Tibial nerve (tissue), 4 donors: ENCODE measurements at regions not wholly inside any gene's neighbourhood (a gene's known extent, or its start where the extent isn't known, plus 50 kb on each side); places are given as distances from the start of the nearest gene placed in this dataset.

Source experiments
- DNase-seq, 2 donors: peaks; one replicate each; pipeline ENCODE4 v3.0.0-alpha.2; 2019; ENCODE audit warnings: low spot score in 2 of 2
- H3K27ac ChIP-seq, 4 donors: fragments of 200-600 bp; sonication (generic) in 3 of 4; one replicate each; pipeline ENCODE4 v1.5.1; 2017 to 2019; ENCODE audit warnings: mild to moderate bottlenecking in 1 of 4
- H3K27me3 ChIP-seq, 2 donors: fragments of 200-600 bp; sonication (generic) in 1 of 2; one replicate each; pipeline versions ENCODE4 v1.5.1 to v1.6.0; 2017 to 2019
- H3K36me3 ChIP-seq, 3 donors: fragments of 200-600 bp; sonication (generic); one replicate each; pipeline ENCODE4 v1.5.1; 2018 to 2019
- H3K4me1 ChIP-seq, 4 donors: fragments of 200-600 bp; sonication (generic) in 3 of 4; one replicate each; pipeline ENCODE4 v1.5.1; 2017 to 2019
- H3K4me3 ChIP-seq, 4 donors: fragments of 200-600 bp; sonication (generic) in 3 of 4; one replicate each; pipeline ENCODE4 v1.5.1; 2017 to 2019; ENCODE audit warnings: mild to moderate bottlenecking in 1 of 4, moderate library complexity in 1 of 4
- H3K9me3 ChIP-seq, 4 donors: fragments of 200-600 bp; sonication (generic) in 3 of 4; one replicate each; pipeline ENCODE4 v1.5.1; 2017 to 2019
- CTCF ChIP-seq, 5 experiments: fragments of 200-600 bp in 3 of 5; fragments of 450-650 bp in 2 of 5; sonication (generic) in 3 of 5; IDR thresholded peaks; one replicate each; pipeline ENCODE4 v1.5.1; 2016 to 2019; ENCODE audit warnings: antibody characterized with exemption in 5 of 5, mild to moderate bottlenecking in 3 of 5, moderate library complexity in 2 of 5
- EP300 ChIP-seq, 2 donors: sonication (generic); formaldehyde crosslinking; IDR thresholded peaks; one replicate each; pipeline ENCODE4 v1.6.1; 2017; ENCODE audit warnings: antibody characterized with exemption in 2 of 2, mild to moderate bottlenecking in 1 of 2
- POLR2A ChIP-seq, 2 donors: fragments of 450-650 bp; IDR thresholded peaks; one replicate each; pipeline ENCODE4 v1.6.1; 2017; ENCODE audit warnings: antibody characterized with exemption in 2 of 2, mild to moderate bottlenecking in 2 of 2, moderate library complexity in 2 of 2
- WGBS, 2 donors: methylation state at CpG; one replicate each; pipeline ENCODE4 v1.1.5; 2018; 5-methylcytosine and 5-hydroxymethylcytosine counted together

DNA sequence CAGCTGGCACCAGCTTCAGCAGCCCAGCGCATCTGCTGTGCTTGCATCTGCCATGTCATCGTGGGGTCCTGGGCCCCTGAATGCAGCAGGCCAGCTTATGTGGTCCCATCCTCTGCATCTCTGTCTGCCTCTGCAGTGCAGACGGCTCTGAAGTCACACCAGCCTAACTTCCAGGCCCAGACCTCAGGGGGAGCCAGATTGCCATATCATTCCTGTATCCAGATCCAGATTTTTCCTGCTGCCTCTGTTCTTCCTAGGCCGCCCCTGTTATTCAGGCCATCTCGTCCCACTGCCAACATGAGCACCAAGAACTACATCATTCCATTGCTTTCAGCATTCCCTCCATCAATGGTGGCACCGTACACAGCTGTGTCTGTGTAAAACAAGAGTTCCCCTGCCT lies 571.6 kb downstream of the UQCRFS1 start:
- 63 to 67% methylated on average over 6 of the region's 6 CpGs for WGBS, 2 donors
- Histone ChIP-seq H3K27ac (no peak overlapping the region), H3K27me3 (no peaks in the 10 kb centered on the region), H3K9me3 (peaks cover 0 to 6% (median 0%) of the 10 kb centered on the region in 4 donors), H3K36me3 (no peaks in the 10 kb centered on the region), H3K4me1 (no peaks in the 10 kb centered on the region), H3K4me3 (no peak overlapping the region)
- DNase-seq = no peak
- no peak for TF ChIP-seq POLR2A (IDR thresholded peaks at IDR 0.05)
- no peak for TF ChIP-seq CTCF (IDR thresholded peaks at IDR 0.05)
- no peak for TF ChIP-seq EP300 (IDR thresholded peaks at IDR 0.05)

- TF ChIP-seq CTCF (IDR thresholded peaks at IDR 0.05) = no peak
- TF ChIP-seq EP300 (IDR thresholded peaks at IDR 0.05) = no peak
- no peak for TF ChIP-seq POLR2A (IDR thresholded peaks at IDR 0.05)
- 69 to 72% methylated on average over 4 of the region's 4 CpGs for WGBS, 2 donors
- Histone ChIP-seq H3K4me1 (no peaks in the 10 kb centered on the region), H3K27ac (no peak overlapping the region), H3K36me3 (no peaks in the 10 kb centered on the region), H3K9me3 (peaks cover 0 to 6% (median 0%) of the 10 kb centered on the region in 4 donors), H3K4me3 (no peak overlapping the region), H3K27me3 (no peaks in the 10 kb centered on the region)
- DNase-seq = no peak
These were observed 572.4 kb downstream of the UQCRFS1 start for GRCh38 chr19:28640506-28640905.

DNA sequence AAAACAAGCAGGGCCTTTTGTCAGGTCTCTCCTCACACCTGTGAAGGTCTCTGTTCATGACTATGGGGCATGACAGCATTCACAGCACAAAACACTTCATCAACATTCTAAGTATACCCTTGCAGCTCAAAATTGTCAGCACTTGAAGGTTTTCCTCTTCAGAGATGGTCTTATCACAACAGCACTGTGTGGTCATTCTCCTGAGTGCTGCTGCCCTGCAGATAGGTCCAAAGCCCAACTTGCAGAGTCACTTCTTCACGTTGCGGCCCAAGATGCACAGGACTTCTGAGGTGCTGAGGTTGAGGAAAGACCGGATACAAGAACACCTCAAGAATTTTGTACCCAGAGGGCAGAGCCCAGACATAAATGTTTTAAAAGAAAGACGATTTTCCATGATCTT lies 574.5 kb downstream of the UQCRFS1 start:
- WGBS, 2 donors = 86 to 90% methylated on average over 4 of the region's 4 CpGs
- H3K4me3 ChIP-seq = no peak overlapping the region
- TF ChIP-seq EP300 (IDR thresholded peaks at IDR 0.05) = no peak
- TF ChIP-seq POLR2A (IDR thresholded peaks at IDR 0.05) = no peak
- TF ChIP-seq CTCF (IDR thresholded peaks at IDR 0.05) = no peak
- no peak for DNase-seq
- H3K4me1 ChIP-seq = no peaks in the 10 kb centered on the region
- no peak overlapping the region for H3K27ac ChIP-seq
- no peaks in the 10 kb centered on the region for H3K36me3 ChIP-seq
- H3K27me3 ChIP-seq = no peaks in the 10 kb centered on the region
- peaks cover 0 to 19% (median 0%) of the 10 kb centered on the region in 4 donors for H3K9me3 ChIP-seq

GRCh38 chr19:28636706-28637105 lies 576.2 kb downstream of the UQCRFS1 start:
- Histone ChIP-seq H3K27ac (no peak overlapping the region), H3K4me1 (no peaks in the 10 kb centered on the region), H3K4me3 (no peak overlapping the region), H3K36me3 (no peaks in the 10 kb centered on the region), H3K27me3 (no peaks in the 10 kb centered on the region), H3K9me3 (peaks cover 0 to 24% (median 0%) of the 10 kb centered on the region in 4 donors)
- no peak for DNase-seq
- TF ChIP-seq EP300 (IDR thresholded peaks at IDR 0.05) = no peak
- no peak for TF ChIP-seq POLR2A (IDR thresholded peaks at IDR 0.05)
- TF ChIP-seq CTCF (IDR thresholded peaks at IDR 0.05) = no peak
- 79% methylated on average over 5 of the region's 5 CpGs for WGBS, 2 donors

DNA sequence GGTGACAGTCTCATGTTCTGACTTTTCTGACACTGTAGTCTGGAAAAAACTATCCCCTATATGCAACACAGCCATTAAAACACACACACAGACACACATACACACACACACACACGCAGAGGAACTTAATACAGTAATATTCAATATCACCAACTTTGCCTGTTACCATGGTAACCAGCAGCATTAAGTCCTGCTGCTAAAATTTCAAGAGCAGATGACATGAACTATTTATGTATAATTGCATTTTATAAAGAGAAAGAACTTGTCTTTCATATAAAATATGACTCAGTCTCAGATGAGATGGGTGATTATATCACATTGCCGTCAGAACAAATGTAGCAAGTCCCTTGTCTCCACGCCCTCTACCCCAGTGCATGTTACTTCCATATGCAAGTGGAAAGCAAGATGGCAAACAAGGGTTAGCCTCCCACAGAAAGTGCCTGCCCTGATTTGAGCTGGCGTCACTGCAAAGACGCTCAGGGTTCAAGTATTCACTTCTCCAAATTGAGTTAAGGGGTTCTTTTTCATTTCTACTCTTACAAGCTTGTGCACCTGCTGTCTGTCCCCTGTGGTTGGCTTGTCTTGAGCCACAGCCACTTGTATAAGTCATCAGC lies 576.8 kb downstream of the UQCRFS1 start:
- Histone ChIP-seq H3K36me3 (no peaks in the 10 kb centered on the region), H3K4me1 (no peaks in the 10 kb centered on the region), H3K4me3 (no peak overlapping the region), H3K9me3 (peaks cover 0 to 24% (median 0%) of the 10 kb centered on the region in 4 donors), H3K27me3 (no peaks in the 10 kb centered on the region), H3K27ac (no peak overlapping the region)
- TF ChIP-seq EP300 (IDR thresholded peaks at IDR 0.05) (no peak), POLR2A (IDR thresholded peaks at IDR 0.05) (no peak), CTCF (IDR thresholded peaks at IDR 0.05) (no peak)
- WGBS, 2 donors = 82 to 86% methylated on average over 5 of the region's 5 CpGs
- no peak for DNase-seq
